OCI-LY1 (cell line): ENCODE measurements at regions not wholly inside any gene's neighbourhood (a gene's known extent, or its start where the extent isn't known, plus 50 kb on each side); places are given as distances from the start of the nearest gene placed in this dataset.
"Not testable (repeated sequence)": the region's sequence is repeated elsewhere in the genome, so short reads cannot be mapped to it uniquely, and the experiment has no call there.

Experiments
- H2AFZ ChIP-seq: fragments of 200-600 bp; sonication (generic), shearing (Covaris generic); 2 replicates; pipeline ENCODE4 v1.6.0; 2014; ENCODE audit warnings: antibody characterized with exemption, mild to moderate bottlenecking, low read length
- H3F3A ChIP-seq: fragments of 200-600 bp; sonication (generic), shearing (Covaris generic); 2 replicates; pipeline ENCODE4 v1.6.0; 2014; ENCODE audit warnings: mild to moderate bottlenecking, antibody characterized with exemption, low read length, moderate library complexity; ENCODE audit not compliant: insufficient read depth
- H3K27ac ChIP-seq: fragments of 200-600 bp; sonication (generic); 2 replicates; pipeline ENCODE4 v1.5.1; 2014; ENCODE audit warnings: low read length, mixed run types, mild to moderate bottlenecking, low read depth; ENCODE audit not compliant: poor library complexity, severe bottlenecking
- H3K27me3 ChIP-seq: fragments of 200-600 bp; sonication (generic); 2 replicates; pipeline ENCODE4 v1.6.0; 2014; ENCODE audit warnings: antibody characterized with exemption, mild to moderate bottlenecking, low read length, moderate library complexity; ENCODE audit not compliant: insufficient read depth
- H3K36me3 ChIP-seq: fragments of 200-600 bp; sonication (generic); 2 replicates; pipeline ENCODE4 v1.6.1; 2014; ENCODE audit warnings: mild to moderate bottlenecking, antibody characterized with exemption, low read length, moderate library complexity, mixed read lengths; ENCODE audit not compliant: insufficient read depth
- H3K4me1 ChIP-seq: fragments of 200-600 bp; sonication (generic); 2 replicates; pipeline ENCODE4 v1.5.1; 2014; ENCODE audit warnings: mild to moderate bottlenecking, low read length, moderate library complexity; ENCODE audit not compliant: insufficient read depth, severe bottlenecking
- H3K4me2 ChIP-seq: fragments of 200-600 bp; sonication (generic), shearing (Covaris generic); 2 replicates; pipeline ENCODE4 v1.6.1; 2014; ENCODE audit warnings: low read length
- H3K4me3 ChIP-seq: fragments of 200-600 bp; sonication (generic); 2 replicates; pipeline ENCODE4 v1.5.1; 2014; ENCODE audit warnings: low read length, low read depth, mild to moderate bottlenecking, mixed read lengths; ENCODE audit not compliant: poor library complexity, severe bottlenecking
- H3K79me2 ChIP-seq: fragments of 200-600 bp; shearing (Covaris generic); 2 replicates; pipeline ENCODE4 v1.6.1; 2016; ENCODE audit warnings: mixed run types, low read length, mixed read lengths; ENCODE audit not compliant: insufficient read depth
- H3K9ac ChIP-seq: fragments of 200-600 bp; sonication (generic), shearing (Covaris generic); 2 replicates; pipeline ENCODE4 v1.6.1; 2014; ENCODE audit warnings: mild to moderate bottlenecking, low read length, mixed read lengths
- H3K9me2 ChIP-seq: fragments of 200-600 bp; sonication (generic), shearing (Covaris generic); 2 replicates; pipeline ENCODE4 v1.6.1; 2014; ENCODE audit warnings: low read depth, mild to moderate bottlenecking, low read length, mixed read lengths
- H3K9me3 ChIP-seq: fragments of 200-600 bp; shearing (Covaris generic); 2 replicates; pipeline ENCODE4 v1.6.1; 2014; ENCODE audit warnings: low read length, mixed read lengths
- H4K20me1 ChIP-seq: fragments of 200-600 bp; sonication (generic), shearing (Covaris generic); 2 replicates; pipeline ENCODE4 v1.6.0; 2016; ENCODE audit warnings: mild to moderate bottlenecking, low read length; ENCODE audit not compliant: insufficient read depth
- EZH2 ChIP-seq: fragments of 200-600 bp; sonication (generic), shearing (Covaris generic); IDR thresholded peaks from 2 replicates; pipeline ENCODE4 v1.8.0; 2017; ENCODE audit warnings: borderline replicate concordance, mixed run types, mild to moderate bottlenecking, antibody characterized with exemption, low read length, moderate library complexity, mixed read lengths
- TF ChIP-seq, protein P1 (sequence below): fragments of 200-600 bp; sonication (generic), shearing (Covaris generic); IDR thresholded peaks from 2 replicates; pipeline ENCODE4 v1.5.1; 2017; ENCODE audit warnings: mild to moderate bottlenecking, antibody characterized with exemption, low read length, moderate library complexity, mixed read lengths

DNA sequence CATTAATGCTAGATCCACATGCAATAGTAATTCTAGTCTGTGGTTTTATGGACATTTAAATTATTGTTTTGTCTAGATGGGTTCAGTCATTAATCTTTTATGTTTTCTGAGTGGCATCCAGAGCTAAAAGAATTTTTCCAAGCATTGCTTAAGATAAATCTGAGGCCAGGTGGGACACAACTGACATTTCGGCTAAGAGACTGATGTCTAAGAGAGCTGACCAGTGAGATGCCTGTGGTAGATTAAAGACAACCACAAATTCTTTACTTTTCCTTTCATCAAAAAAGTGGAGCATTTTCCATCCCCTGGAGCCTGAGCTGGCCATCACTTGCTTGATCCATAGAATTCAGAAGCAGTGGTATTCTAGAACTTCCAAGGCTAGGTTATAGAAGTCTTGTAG lies 182.2 kb downstream of the NRP2 start:
- H3F3A ChIP-seq = no peaks in the 10 kb centered on the region
- no peak overlapping the region for H3K27ac ChIP-seq
- H4K20me1 ChIP-seq = no peaks in the 10 kb centered on the region
- no peaks in the 10 kb centered on the region for H3K4me1 ChIP-seq
- no peaks in the 10 kb centered on the region for H3K27me3 ChIP-seq
- TF ChIP-seq, protein P1, sequence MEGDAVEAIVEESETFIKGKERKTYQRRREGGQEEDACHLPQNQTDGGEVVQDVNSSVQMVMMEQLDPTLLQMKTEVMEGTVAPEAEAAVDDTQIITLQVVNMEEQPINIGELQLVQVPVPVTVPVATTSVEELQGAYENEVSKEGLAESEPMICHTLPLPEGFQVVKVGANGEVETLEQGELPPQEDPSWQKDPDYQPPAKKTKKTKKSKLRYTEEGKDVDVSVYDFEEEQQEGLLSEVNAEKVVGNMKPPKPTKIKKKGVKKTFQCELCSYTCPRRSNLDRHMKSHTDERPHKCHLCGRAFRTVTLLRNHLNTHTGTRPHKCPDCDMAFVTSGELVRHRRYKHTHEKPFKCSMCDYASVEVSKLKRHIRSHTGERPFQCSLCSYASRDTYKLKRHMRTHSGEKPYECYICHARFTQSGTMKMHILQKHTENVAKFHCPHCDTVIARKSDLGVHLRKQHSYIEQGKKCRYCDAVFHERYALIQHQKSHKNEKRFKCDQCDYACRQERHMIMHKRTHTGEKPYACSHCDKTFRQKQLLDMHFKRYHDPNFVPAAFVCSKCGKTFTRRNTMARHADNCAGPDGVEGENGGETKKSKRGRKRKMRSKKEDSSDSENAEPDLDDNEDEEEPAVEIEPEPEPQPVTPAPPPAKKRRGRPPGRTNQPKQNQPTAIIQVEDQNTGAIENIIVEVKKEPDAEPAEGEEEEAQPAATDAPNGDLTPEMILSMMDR = no peak
- TF ChIP-seq EZH2 = no peak
- H3K9me3 ChIP-seq = no peaks in the 10 kb centered on the region
- H3K36me3 ChIP-seq = no peaks in the 10 kb centered on the region
- H3K9me2 ChIP-seq = no peaks in the 10 kb centered on the region
- H3K4me2 ChIP-seq = no peak overlapping the region
- no peak overlapping the region for H3K4me3 ChIP-seq
- H3K9ac ChIP-seq = no peak overlapping the region
- no peak overlapping the region for H2AFZ ChIP-seq
- H3K79me2 ChIP-seq = no peaks in the 10 kb centered on the region

DNA sequence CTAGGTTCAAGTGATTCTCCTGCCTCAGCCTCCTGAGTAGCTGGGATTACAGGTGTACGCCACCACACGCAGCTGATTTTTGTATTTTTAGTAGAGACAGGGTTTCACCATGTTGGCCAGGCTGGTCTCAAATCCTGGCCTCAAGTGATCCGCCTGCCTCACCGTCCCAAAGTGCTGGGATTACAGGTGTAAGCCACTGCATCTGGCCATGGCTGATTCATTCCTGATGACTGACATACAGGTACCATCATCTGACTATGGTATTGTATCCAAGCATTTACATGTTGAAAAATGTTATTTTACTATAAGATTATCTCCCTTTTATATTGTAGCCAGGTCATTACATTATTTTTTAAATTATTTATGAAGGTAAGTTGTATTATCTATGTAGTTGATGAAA lies 180.5 kb downstream of the NRP2 start:
- not testable (repeated sequence) for H3K27me3 ChIP-seq, H3K36me3 ChIP-seq, H3K9ac ChIP-seq, H3K27ac ChIP-seq, H3K9me3 ChIP-seq, H3K4me3 ChIP-seq, H3K4me2 ChIP-seq, H3K79me2 ChIP-seq, H4K20me1 ChIP-seq, H3F3A ChIP-seq, H3K4me1 ChIP-seq, H2AFZ ChIP-seq, H3K9me2 ChIP-seq

DNA sequence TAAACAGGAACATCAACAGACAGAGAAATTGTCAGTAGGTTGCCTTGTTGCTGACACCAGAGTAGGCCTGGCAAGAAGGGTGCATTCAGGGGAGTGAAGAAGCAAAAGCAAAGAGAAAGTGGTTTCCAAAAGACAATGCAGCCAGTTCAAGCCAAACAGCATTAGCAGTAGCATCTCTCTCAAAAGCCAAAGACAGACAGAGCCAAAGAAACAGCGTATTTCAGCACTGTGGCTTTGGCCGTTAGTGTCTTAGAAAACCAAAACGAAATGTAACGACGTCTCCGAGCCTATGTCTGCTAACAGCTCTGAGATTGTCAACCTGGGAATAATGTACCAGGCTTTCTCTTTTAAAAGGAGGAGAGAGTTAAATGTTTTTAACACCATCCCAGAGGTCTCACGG lies 178.6 kb downstream of the NRP2 start:
- Histone ChIP-seq H3K4me3 (no peak overlapping the region), H3K27me3 (no peaks in the 10 kb centered on the region), H3K9me3 (no peaks in the 10 kb centered on the region), H3K9me2 (no peaks in the 10 kb centered on the region), H3K27ac (no peak overlapping the region), H3K4me2 (no peak overlapping the region), H2AFZ (no peak overlapping the region), H3K4me1 (no peaks in the 10 kb centered on the region), H3K79me2 (no peaks in the 10 kb centered on the region), H3K36me3 (no peaks in the 10 kb centered on the region), H3K9ac (no peak overlapping the region), H3F3A (no peaks in the 10 kb centered on the region), H4K20me1 (no peaks in the 10 kb centered on the region)
- no peak for TF ChIP-seq EZH2
- TF ChIP-seq, protein P1 = no peak

DNA sequence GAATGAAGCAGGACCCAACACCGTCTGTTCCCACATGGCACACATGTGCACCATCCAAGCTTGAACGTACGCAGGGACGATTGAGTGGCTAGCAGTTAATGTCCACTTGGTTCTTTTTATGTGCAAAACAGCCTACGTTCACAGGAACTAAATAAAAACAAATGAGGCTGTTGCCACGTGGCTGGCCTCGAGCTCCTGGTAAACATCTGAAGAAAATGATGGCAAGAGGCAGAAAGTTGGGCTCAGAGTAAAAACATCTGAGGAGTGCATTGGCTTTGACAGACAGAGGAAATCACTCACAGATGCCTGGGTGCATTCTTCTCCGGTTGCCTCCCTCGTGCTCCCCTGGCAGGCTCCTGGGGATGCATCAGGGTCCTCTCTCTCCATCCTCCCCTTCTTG lies 177.9 kb downstream of the NRP2 start:
- Histone ChIP-seq H2AFZ (no peak overlapping the region), H3K9me2 (no peaks in the 10 kb centered on the region), H3K27ac (no peak overlapping the region), H3K4me2 (no peak overlapping the region), H3K36me3 (no peaks in the 10 kb centered on the region), H3K79me2 (no peaks in the 10 kb centered on the region), H3K4me1 (no peaks in the 10 kb centered on the region), H3K27me3 (no peaks in the 10 kb centered on the region), H3F3A (no peaks in the 10 kb centered on the region), H3K4me3 (no peak overlapping the region), H3K9ac (no peak overlapping the region), H3K9me3 (no peaks in the 10 kb centered on the region), H4K20me1 (no peaks in the 10 kb centered on the region)
- TF ChIP-seq, protein P1 = no peak
- no peak for TF ChIP-seq EZH2
